ENCODE measurements at regions not wholly inside any gene's neighbourhood (a gene's known extent, or its start where the extent isn't known, plus 50 kb on each side); places are given as distances from the start of the nearest gene placed in this dataset.

DNA sequence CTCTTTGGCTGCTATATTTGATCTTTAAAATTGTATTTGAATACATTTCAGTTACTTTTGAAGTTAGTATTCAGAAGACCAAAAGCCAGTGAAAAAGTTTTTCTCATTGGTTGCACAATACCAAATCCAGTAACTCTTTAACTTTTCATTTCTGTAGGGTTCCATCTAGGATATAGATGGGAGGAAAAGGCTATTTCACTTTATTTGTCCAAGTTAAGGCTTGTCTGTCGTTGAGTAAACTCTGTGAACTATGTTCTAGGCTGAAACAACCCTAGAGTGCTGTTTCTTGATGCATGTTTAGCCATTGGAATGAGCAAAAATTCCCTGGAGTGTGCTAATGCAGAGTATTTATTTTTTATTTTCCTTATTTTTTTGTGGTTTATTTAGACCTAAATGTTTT is 834.7 kb upstream of the KCND2 start:
- no peak for ATAC-seq
- TF ChIP-seq CSDC2 (CRISPR knock-in tag; IDR thresholded peaks at IDR 0.05), result no peak
- no peak for TF ChIP-seq ESRRG (CRISPR knock-in tag; IDR thresholded peaks at IDR 0.05)
- no peak for TF ChIP-seq GLIS3 (CRISPR knock-in tag; IDR thresholded peaks at IDR 0.05)
- TF ChIP-seq, protein P1, sequence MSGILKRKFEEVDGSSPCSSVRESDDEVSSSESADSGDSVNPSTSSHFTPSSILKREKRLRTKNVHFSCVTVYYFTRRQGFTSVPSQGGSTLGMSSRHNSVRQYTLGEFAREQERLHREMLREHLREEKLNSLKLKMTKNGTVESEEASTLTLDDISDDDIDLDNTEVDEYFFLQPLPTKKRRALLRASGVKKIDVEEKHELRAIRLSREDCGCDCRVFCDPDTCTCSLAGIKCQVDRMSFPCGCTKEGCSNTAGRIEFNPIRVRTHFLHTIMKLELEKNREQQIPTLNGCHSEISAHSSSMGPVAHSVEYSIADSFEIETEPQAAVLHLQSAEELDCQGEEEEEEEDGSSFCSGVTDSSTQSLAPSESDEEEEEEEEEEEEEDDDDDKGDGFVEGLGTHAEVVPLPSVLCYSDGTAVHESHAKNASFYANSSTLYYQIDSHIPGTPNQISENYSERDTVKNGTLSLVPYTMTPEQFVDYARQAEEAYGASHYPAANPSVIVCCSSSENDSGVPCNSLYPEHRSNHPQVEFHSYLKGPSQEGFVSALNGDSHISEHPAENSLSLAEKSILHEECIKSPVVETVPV (CRISPR knock-in tag; IDR thresholded peaks at IDR 0.05), result no peak
- TF ChIP-seq, protein P2, sequence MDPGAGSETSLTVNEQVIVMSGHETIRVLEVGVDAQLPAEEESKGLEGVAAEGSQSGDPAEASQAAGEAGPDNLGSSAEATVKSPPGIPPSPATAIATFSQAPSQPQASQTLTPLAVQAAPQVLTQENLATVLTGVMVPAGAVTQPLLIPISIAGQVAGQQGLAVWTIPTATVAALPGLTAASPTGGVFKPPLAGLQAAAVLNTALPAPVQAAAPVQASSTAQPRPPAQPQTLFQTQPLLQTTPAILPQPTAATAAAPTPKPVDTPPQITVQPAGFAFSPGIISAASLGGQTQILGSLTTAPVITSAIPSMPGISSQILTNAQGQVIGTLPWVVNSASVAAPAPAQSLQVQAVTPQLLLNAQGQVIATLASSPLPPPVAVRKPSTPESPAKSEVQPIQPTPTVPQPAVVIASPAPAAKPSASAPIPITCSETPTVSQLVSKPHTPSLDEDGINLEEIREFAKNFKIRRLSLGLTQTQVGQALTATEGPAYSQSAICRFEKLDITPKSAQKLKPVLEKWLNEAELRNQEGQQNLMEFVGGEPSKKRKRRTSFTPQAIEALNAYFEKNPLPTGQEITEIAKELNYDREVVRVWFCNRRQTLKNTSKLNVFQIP (CRISPR knock-in tag; IDR thresholded peaks at IDR 0.05; ENCODE audit: borderline replicate concordance, low read depth), result no peak
- no peak for TF ChIP-seq ZNF565 (CRISPR knock-in tag; conservative IDR thresholded peaks at IDR 0.05; ENCODE audit: low read depth)
- no peak for TF ChIP-seq TOX (CRISPR knock-in tag; IDR thresholded peaks at IDR 0.05; ENCODE audit: borderline replicate concordance)
- no peak for TF ChIP-seq RARB (CRISPR knock-in tag; IDR thresholded peaks at IDR 0.05)
- TF ChIP-seq ZNF8 (CRISPR knock-in tag; IDR thresholded peaks at IDR 0.05), result no peak
- no peak for TF ChIP-seq ZFP3 (CRISPR knock-in tag; IDR thresholded peaks at IDR 0.05)
- no peak for TF ChIP-seq PATZ1 (CRISPR knock-in tag; IDR thresholded peaks at IDR 0.05; ENCODE audit: borderline replicate concordance)
- no peak for TF ChIP-seq ZNF70 (CRISPR knock-in tag; IDR thresholded peaks at IDR 0.05)
- TF ChIP-seq ZC3H10 (CRISPR knock-in tag; IDR thresholded peaks at IDR 0.05), result no peak

GRCh38 chr7:119439192-119439591 is 833.8 kb upstream of the KCND2 start:
- TF ChIP-seq, protein P1 (CRISPR knock-in tag; IDR thresholded peaks at IDR 0.05), result no peak
- TF ChIP-seq PPARA (CRISPR knock-in tag; IDR thresholded peaks at IDR 0.05; ENCODE audit: borderline replicate concordance) (no peak), OSR1 (CRISPR knock-in tag; IDR thresholded peaks at IDR 0.05) (no peak), ISL1 (CRISPR knock-in tag; IDR thresholded peaks at IDR 0.05) (no peak), TCF4 (CRISPR knock-in tag; IDR thresholded peaks at IDR 0.05; ENCODE audit: borderline replicate concordance) (no peak), CSDC2 (CRISPR knock-in tag; IDR thresholded peaks at IDR 0.05) (no peak), ZNF70 (CRISPR knock-in tag; IDR thresholded peaks at IDR 0.05) (no peak), ZFP3 (CRISPR knock-in tag; IDR thresholded peaks at IDR 0.05) (no peak), PATZ1 (CRISPR knock-in tag; IDR thresholded peaks at IDR 0.05; ENCODE audit: borderline replicate concordance) (no peak)

DNA sequence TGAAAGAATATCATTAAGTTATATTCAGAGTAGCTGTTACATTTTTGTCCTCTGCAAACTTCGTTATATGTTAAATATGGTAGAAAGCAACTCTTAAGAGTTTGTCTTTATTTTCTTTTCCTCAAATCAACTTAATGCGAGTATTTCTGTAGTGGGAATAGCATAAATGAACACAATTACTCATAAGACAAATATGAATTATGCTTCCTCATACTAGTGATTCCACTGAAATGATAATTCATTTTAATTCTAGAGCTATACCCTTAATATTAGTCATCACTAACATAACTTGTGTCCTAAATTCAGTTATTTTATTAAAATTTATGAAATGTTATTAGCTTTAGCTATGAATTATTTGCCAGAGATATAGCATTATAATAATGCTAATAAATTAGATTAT is 820.6 kb upstream of the KCND2 start:
- TF ChIP-seq, protein P3, sequence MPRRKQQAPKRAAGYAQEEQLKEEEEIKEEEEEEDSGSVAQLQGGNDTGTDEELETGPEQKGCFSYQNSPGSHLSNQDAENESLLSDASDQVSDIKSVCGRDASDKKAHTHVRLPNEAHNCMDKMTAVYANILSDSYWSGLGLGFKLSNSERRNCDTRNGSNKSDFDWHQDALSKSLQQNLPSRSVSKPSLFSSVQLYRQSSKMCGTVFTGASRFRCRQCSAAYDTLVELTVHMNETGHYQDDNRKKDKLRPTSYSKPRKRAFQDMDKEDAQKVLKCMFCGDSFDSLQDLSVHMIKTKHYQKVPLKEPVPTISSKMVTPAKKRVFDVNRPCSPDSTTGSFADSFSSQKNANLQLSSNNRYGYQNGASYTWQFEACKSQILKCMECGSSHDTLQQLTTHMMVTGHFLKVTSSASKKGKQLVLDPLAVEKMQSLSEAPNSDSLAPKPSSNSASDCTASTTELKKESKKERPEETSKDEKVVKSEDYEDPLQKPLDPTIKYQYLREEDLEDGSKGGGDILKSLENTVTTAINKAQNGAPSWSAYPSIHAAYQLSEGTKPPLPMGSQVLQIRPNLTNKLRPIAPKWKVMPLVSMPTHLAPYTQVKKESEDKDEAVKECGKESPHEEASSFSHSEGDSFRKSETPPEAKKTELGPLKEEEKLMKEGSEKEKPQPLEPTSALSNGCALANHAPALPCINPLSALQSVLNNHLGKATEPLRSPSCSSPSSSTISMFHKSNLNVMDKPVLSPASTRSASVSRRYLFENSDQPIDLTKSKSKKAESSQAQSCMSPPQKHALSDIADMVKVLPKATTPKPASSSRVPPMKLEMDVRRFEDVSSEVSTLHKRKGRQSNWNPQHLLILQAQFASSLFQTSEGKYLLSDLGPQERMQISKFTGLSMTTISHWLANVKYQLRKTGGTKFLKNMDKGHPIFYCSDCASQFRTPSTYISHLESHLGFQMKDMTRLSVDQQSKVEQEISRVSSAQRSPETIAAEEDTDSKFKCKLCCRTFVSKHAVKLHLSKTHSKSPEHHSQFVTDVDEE (CRISPR knock-in tag; IDR thresholded peaks at IDR 0.05), result no peak
- TF ChIP-seq SNAI2 (CRISPR knock-in tag; IDR thresholded peaks at IDR 0.05), result no peak
- no peak for TF ChIP-seq RARB (CRISPR knock-in tag; IDR thresholded peaks at IDR 0.05)

More at GRCh38 chr7:119439192-119439591, 833.8 kb upstream of the KCND2 start:
- no peak for ATAC-seq

More for the DNA sequence above, 820.6 kb upstream of the KCND2 start:
- no peak for ATAC-seq

Data from SK-N-SH treated with all-trans-retinoic acid at 6 μM for 48 hours (cell line).